ENCODE measurements at regions not wholly inside any gene's neighbourhood (a gene's known extent, or its start where the extent isn't known, plus 50 kb on each side); places are given as distances from the start of the nearest gene placed in this dataset.

GRCh38 chr6:141244366-141244765 is 888.4 kb upstream of the GJE1 start:
- no peak for TF ChIP-seq CTCF (IDR thresholded peaks at IDR 0.05)
- no peak for TF ChIP-seq POLR2A (IDR thresholded peaks at IDR 0.05)
- TF ChIP-seq EP300 (IDR thresholded peaks at IDR 0.05), result no peak
- no peak for TF ChIP-seq POLR2AphosphoS5 (IDR thresholded peaks at IDR 0.05)
